ENCODE measurements at regions not wholly inside any gene's neighbourhood (a gene's known extent, or its start where the extent isn't known, plus 50 kb on each side); places are given as distances from the start of the nearest gene placed in this dataset.

- Histone ChIP-seq H3K27ac (no peak overlapping the region), H3K9me3 (no peaks in the 10 kb centered on the region), H3K36me3 (no peaks in the 10 kb centered on the region), H3K4me3 (replicated peaks in 1 of 3) (no peak overlapping the region), H3K27me3 (no peaks in the 10 kb centered on the region), H3K4me1 (peaks cover 0 to 6% of the 10 kb centered on the region in 2 donors)
- TF ChIP-seq POLR2A (IDR thresholded peaks at IDR 0.05) = no peak
- TF ChIP-seq, protein P1, sequence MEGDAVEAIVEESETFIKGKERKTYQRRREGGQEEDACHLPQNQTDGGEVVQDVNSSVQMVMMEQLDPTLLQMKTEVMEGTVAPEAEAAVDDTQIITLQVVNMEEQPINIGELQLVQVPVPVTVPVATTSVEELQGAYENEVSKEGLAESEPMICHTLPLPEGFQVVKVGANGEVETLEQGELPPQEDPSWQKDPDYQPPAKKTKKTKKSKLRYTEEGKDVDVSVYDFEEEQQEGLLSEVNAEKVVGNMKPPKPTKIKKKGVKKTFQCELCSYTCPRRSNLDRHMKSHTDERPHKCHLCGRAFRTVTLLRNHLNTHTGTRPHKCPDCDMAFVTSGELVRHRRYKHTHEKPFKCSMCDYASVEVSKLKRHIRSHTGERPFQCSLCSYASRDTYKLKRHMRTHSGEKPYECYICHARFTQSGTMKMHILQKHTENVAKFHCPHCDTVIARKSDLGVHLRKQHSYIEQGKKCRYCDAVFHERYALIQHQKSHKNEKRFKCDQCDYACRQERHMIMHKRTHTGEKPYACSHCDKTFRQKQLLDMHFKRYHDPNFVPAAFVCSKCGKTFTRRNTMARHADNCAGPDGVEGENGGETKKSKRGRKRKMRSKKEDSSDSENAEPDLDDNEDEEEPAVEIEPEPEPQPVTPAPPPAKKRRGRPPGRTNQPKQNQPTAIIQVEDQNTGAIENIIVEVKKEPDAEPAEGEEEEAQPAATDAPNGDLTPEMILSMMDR (IDR thresholded peaks at IDR 0.05) = no peak
- intact Hi-C loops (cut with DNase I) = no loop called here
- WGBS, 2 donors = 80% methylated on average over 18 to 20 of the region's 20 CpGs
- no peak for DNase-seq
Observed at GRCh38 chr22:44585559-44586350, 87.7 kb upstream of the RTL6 start.

GRCh38 chr22:44584256-44584902 is 86.3 kb upstream of the RTL6 start:
- intact Hi-C loops (cut with DNase I) = no loop called here
- DNase-seq = no peak
- Histone ChIP-seq H3K4me1 (peaks cover 0 to 6% of the 10 kb centered on the region in 2 donors), H3K27me3 (no peaks in the 10 kb centered on the region), H3K9me3 (no peaks in the 10 kb centered on the region), H3K36me3 (no peaks in the 10 kb centered on the region), H3K27ac (no peak overlapping the region), H3K4me3 (replicated peaks in 1 of 3) (no peak overlapping the region)
- TF ChIP-seq POLR2A (IDR thresholded peaks at IDR 0.05) = no peak
- TF ChIP-seq, protein P1 (IDR thresholded peaks at IDR 0.05) = no peak
- 79 to 80% methylated on average over 7 of the region's 7 CpGs for WGBS, 2 donors

GRCh38 chr22:44583854-44584253 is 85.8 kb upstream of the RTL6 start:
- Histone ChIP-seq H3K27ac (no peak overlapping the region), H3K4me1 (peaks cover 0 to 6% of the 10 kb centered on the region in 2 donors), H3K4me3 (replicated peaks in 1 of 3) (no peak overlapping the region), H3K9me3 (no peaks in the 10 kb centered on the region), H3K36me3 (no peaks in the 10 kb centered on the region), H3K27me3 (no peaks in the 10 kb centered on the region)
- TF ChIP-seq, protein P1 (IDR thresholded peaks at IDR 0.05) = no peak
- no peak for TF ChIP-seq POLR2A (IDR thresholded peaks at IDR 0.05)
- intact Hi-C loops (cut with DNase I) = no loop called here
- no peak for DNase-seq
- 66 to 67% methylated on average over 11 to 12 of the region's 12 CpGs for WGBS, 2 donors

DNA sequence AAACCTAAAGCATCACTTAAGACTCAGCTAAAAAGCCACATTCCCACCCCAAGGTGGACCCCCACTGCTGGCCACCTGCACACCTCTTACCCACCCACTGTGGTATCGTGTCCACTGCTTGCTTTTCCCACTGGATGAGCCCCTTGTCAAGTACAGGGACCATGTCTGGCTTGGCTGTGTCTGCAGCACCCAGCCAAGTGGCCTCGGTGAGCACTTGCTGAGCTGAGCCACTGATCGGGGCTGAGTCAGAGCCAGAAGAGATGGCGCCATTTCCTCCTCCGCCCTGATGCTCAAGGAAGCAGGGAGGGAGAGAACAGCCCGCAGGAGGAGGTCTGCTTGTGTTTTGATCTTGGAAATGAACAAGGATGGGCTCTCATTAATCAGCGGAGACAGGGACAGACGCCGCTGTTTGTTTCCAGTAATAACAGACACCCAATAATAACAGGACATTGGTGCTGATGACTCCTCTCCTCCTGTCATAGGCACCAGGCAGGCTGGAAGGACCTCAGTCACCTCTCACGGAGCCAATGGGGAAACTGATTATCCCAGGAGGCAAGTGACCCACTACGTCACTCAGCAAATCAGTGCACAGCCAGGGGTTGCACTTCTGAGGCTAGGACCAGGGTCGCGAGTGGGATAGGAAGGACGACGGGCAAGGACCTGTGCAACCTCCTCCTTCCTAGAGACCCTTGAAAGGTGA is 85.2 kb upstream of the RTL6 start:
- WGBS, 2 donors = 54 to 72% methylated on average over 15 of the region's 15 CpGs
- TF ChIP-seq POLR2A (IDR thresholded peaks at IDR 0.05) = no peak
- TF ChIP-seq, protein P1 (IDR thresholded peaks at IDR 0.05) = no peak
- no peak for DNase-seq

More for the DNA sequence above, 85.2 kb upstream of the RTL6 start:
- Histone ChIP-seq H3K9me3 (no peaks in the 10 kb centered on the region), H3K4me3 (replicated peaks in 1 of 3) (no peak overlapping the region), H3K27me3 (no peaks in the 10 kb centered on the region), H3K36me3 (no peaks in the 10 kb centered on the region), H3K4me1 (peaks cover 0 to 6% of the 10 kb centered on the region in 2 donors), H3K27ac (no peak overlapping the region)
- intact Hi-C loops (cut with DNase I) = no loop called here
